GM12878 (cell line): ENCODE measurements at regions not wholly inside any gene's neighbourhood (a gene's known extent, or its start where the extent isn't known, plus 50 kb on each side); places are given as distances from the start of the nearest gene placed in this dataset.

Experiments
- ATAC-seq: fragments of 200-7000 bp; cut with Tn5 transposase; 3 replicates; pipeline ENCODE4 v1.9.1; 2020; ENCODE audit warnings: mild to moderate bottlenecking, moderate library complexity
- BruUV-seq: library from RNA; stranded (reverse); fragments of 400-500 nt; replicated peaks from 2 replicates; lab custom pipeline; 2021; lab: Mats Ljungman, UMichigan
- CTCF ChIA-PET: fragments of 300-600 bp; sonication (Branson Sonifier 250); formaldehyde crosslinking; extraction: SDS; loops from one replicate; lab custom pipeline; 2021; ENCODE audit warnings: inconsistent platforms; lab: Yijun Ruan, JAX
- POLR2A ChIA-PET: fragments of 350-600 bp; formaldehyde crosslinking; extraction: SDS; loops from one replicate; lab custom pipeline; 2021; ENCODE audit warnings: inconsistent platforms; lab: Charles Lee
- RAD21 ChIA-PET: fragments of 300-600 bp; sonication (Branson Sonifier 250); formaldehyde crosslinking; loops from one replicate; lab custom pipeline; 2023; ENCODE audit warnings: antibody characterized with exemption; ENCODE audit not compliant: unreplicated experiment; lab: Charles Lee
- SMC1A ChIA-PET: fragments of 300-600 bp; sonication (Branson Sonifier 250); formaldehyde crosslinking; loops from one replicate; lab custom pipeline; 2023; ENCODE audit not compliant: unreplicated experiment, uncharacterized antibody; lab: Charles Lee
- DNase-seq: peaks from one replicate; pipeline ENCODE4 v3.0.0-alpha.2; 2011; ENCODE audit warnings: low read depth, low spot score
- FAIRE-seq: peaks from 3 replicates; lab custom pipeline; 2011; peaks lifted over from hg19 to GRCh38; lab: Jason Lieb, UNC
- H2AFZ ChIP-seq: 2 replicates; pipeline ENCODE4 v1.6.0; 2011; ENCODE audit warnings: low read depth, low read length, control low read depth; ENCODE audit not compliant: control insufficient read depth
- H3K27ac ChIP-seq: 2 replicates; pipeline ENCODE4 v1.5.1; 2011; ENCODE audit warnings: control low read depth; ENCODE audit not compliant: control insufficient read depth, insufficient read depth
- H3K27me3 ChIP-seq, 2 experiments: replicated peaks in 1 of 2; 2 replicates each; pipeline versions ENCODE4 v1.6.0 to v1.6.1; 2011; ENCODE audit warnings: low read length in 1 of 2; ENCODE audit not compliant: control insufficient read depth in 2 of 2, insufficient read depth in 2 of 2
- H3K36me3 ChIP-seq, 2 experiments: 2 replicates each; pipeline ENCODE4 v1.5.1; 2011; ENCODE audit warnings: low read length in 1 of 2; ENCODE audit not compliant: control insufficient read depth in 2 of 2, insufficient read depth in 2 of 2
- H3K4me1 ChIP-seq: 2 replicates; pipeline ENCODE4 v1.6.1; 2011; ENCODE audit warnings: mild to moderate bottlenecking, low read length, moderate library complexity, mixed read lengths; ENCODE audit not compliant: control insufficient read depth, insufficient read depth
- H3K4me2 ChIP-seq: 2 replicates; pipeline ENCODE4 v1.6.0; 2011; ENCODE audit warnings: control low read depth; ENCODE audit not compliant: control insufficient read depth, insufficient read depth
- H3K4me3 ChIP-seq: fragments of 200-600 bp; sonication (generic); 2 replicates; pipeline ENCODE4 v1.5.1; 2016
- H3K79me2 ChIP-seq: 2 replicates; pipeline ENCODE4 v1.6.0; 2011; ENCODE audit warnings: low read length; ENCODE audit not compliant: control insufficient read depth, insufficient read depth
- H3K9ac ChIP-seq: 2 replicates; pipeline ENCODE4 v1.8.0; 2011; ENCODE audit warnings: low read length, control low read depth, mixed read lengths; ENCODE audit not compliant: control insufficient read depth, insufficient read depth
- H3K9me3 ChIP-seq: replicated peaks from 3 replicates; pipeline ENCODE4 v1.5.1; 2011; ENCODE audit warnings: mild to moderate bottlenecking, low read length; ENCODE audit not compliant: control insufficient read depth, insufficient read depth
- H4K20me1 ChIP-seq: 2 replicates; pipeline ENCODE4 v1.6.0; 2011; ENCODE audit not compliant: control insufficient read depth, insufficient read depth
- CEBPZ ChIP-seq: fragments of 150-350 bp; IDR thresholded peaks from 2 replicates; pipeline ENCODE4 v1.6.1; 2016; ENCODE audit warnings: low read depth, low read length
- IKZF2 ChIP-seq, 2 experiments: fragments of 450-650 bp; IDR thresholded peaks; 2 replicates each; pipeline ENCODE4 v1.6.1; 2017; ENCODE audit warnings: mild to moderate bottlenecking in 2 of 2, moderate library complexity in 2 of 2
- JUNB ChIP-seq: IDR thresholded peaks from 2 replicates; pipeline ENCODE4 v1.6.1; 2016; ENCODE audit warnings: antibody characterized with exemption, mild to moderate bottlenecking
- MTA2 ChIP-seq: fragments of 450-650 bp; IDR thresholded peaks from 2 replicates; pipeline ENCODE4 v1.6.1; 2016; ENCODE audit warnings: low read depth, mild to moderate bottlenecking, moderate library complexity
- MYB ChIP-seq: fragments of 150-350 bp; IDR thresholded peaks from 2 replicates; pipeline ENCODE4 v1.6.1; 2014; ENCODE audit warnings: mild to moderate bottlenecking, low read depth, low read length, borderline replicate concordance
- SIX5 ChIP-seq: IDR thresholded peaks from 2 replicates; pipeline ENCODE4 v1.6.1; 2011; ENCODE audit warnings: mild to moderate bottlenecking, low read depth, low read length, moderate library complexity; ENCODE audit not compliant: severe bottlenecking
- SMC3 ChIP-seq: IDR thresholded peaks from 2 replicates; pipeline ENCODE4 v1.6.1; 2011; ENCODE audit warnings: low read length, improper control_type of control experiment, borderline replicate concordance
- STAT1 ChIP-seq: fragments of 450-650 bp; conservative IDR thresholded peaks from 2 replicates; pipeline ENCODE4 v1.6.1; 2014; ENCODE audit warnings: antibody characterized with exemption, mild to moderate bottlenecking
- YBX1 ChIP-seq: fragments of 450-650 bp; IDR thresholded peaks from 2 replicates; pipeline ENCODE4 v1.6.1; 2016; ENCODE audit warnings: antibody characterized with exemption
- WGBS: methylation state at CpG from one replicate; pipeline ENCODE4 v1.1.6; 2016; ENCODE audit warnings: low lambda C conversion rate; ENCODE audit not compliant: insufficient replicate concordance, insufficient coverage; ENCODE audit errors: missing lambda C conversion rate; 5-methylcytosine and 5-hydroxymethylcytosine counted together
- in situ Hi-C: fragments of 300-500 bp; cut with MboI; formaldehyde crosslinking; loops from 9 replicates; pipeline ENCODE4 v1.14.3; 2018; ENCODE audit warnings: mixed read lengths
- intact Hi-C: fragments of 100-400 bp; cut with micrococcal nuclease; formaldehyde crosslinking; loops from one replicate; pipeline ENCODE4 v1.14.2; 2022; ENCODE audit not compliant: unreplicated experiment
- TF ChIP-seq, protein P1 (sequence below): fragments of 450-650 bp; IDR thresholded peaks from 2 replicates; pipeline ENCODE4 v1.6.1; 2014; ENCODE audit warnings: mild to moderate bottlenecking
- TF ChIP-seq, protein P2 (sequence below): fragments of 450-650 bp; formaldehyde crosslinking; IDR thresholded peaks from 2 replicates; pipeline ENCODE4 v1.5.0; 2022; ENCODE audit warnings: mild to moderate bottlenecking, missing genetic modification characterization
- TF ChIP-seq, protein P3 (sequence below): fragments of 450-650 bp; IDR thresholded peaks from 2 replicates; pipeline ENCODE4 v1.6.1; 2017; ENCODE audit warnings: mild to moderate bottlenecking, moderate library complexity

- ChIA-PET SMC1A (interaction anchor here (1.3 kb wide), 1 partner anchor 10 kb away, joined by 3 read pairs; no protein-coding TSS in a partner anchor), POLR2A (no interaction called here), RAD21 (no interaction called here), CTCF (no interaction called here)
- Histone ChIP-seq H3K27ac (no peak overlapping the region), H3K79me2 (no peaks in the 10 kb centered on the region), H3K9me3 (no peaks in the 10 kb centered on the region), H3K27me3 (no peaks in the 10 kb centered on the region), H3K4me3 (no peak overlapping the region), H4K20me1 (no peaks in the 10 kb centered on the region), H3K4me2 (no peak overlapping the region), H3K9ac (no peak overlapping the region), H2AFZ (no peak overlapping the region), H3K4me1 (no peaks in the 10 kb centered on the region), H3K36me3 (no peaks in the 10 kb centered on the region)
- WGBS = 86% methylated on average over 2 of the region's 2 CpGs
- ATAC-seq (no peak), DNase-seq (no peak), FAIRE-seq (no peak)
- no TSS peak for BruUV-seq
- in situ Hi-C loops = no loop called here
- TF ChIP-seq, protein P1, sequence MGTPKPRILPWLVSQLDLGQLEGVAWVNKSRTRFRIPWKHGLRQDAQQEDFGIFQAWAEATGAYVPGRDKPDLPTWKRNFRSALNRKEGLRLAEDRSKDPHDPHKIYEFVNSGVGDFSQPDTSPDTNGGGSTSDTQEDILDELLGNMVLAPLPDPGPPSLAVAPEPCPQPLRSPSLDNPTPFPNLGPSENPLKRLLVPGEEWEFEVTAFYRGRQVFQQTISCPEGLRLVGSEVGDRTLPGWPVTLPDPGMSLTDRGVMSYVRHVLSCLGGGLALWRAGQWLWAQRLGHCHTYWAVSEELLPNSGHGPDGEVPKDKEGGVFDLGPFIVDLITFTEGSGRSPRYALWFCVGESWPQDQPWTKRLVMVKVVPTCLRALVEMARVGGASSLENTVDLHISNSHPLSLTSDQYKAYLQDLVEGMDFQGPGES = no peak
- TF ChIP-seq, protein P2, sequence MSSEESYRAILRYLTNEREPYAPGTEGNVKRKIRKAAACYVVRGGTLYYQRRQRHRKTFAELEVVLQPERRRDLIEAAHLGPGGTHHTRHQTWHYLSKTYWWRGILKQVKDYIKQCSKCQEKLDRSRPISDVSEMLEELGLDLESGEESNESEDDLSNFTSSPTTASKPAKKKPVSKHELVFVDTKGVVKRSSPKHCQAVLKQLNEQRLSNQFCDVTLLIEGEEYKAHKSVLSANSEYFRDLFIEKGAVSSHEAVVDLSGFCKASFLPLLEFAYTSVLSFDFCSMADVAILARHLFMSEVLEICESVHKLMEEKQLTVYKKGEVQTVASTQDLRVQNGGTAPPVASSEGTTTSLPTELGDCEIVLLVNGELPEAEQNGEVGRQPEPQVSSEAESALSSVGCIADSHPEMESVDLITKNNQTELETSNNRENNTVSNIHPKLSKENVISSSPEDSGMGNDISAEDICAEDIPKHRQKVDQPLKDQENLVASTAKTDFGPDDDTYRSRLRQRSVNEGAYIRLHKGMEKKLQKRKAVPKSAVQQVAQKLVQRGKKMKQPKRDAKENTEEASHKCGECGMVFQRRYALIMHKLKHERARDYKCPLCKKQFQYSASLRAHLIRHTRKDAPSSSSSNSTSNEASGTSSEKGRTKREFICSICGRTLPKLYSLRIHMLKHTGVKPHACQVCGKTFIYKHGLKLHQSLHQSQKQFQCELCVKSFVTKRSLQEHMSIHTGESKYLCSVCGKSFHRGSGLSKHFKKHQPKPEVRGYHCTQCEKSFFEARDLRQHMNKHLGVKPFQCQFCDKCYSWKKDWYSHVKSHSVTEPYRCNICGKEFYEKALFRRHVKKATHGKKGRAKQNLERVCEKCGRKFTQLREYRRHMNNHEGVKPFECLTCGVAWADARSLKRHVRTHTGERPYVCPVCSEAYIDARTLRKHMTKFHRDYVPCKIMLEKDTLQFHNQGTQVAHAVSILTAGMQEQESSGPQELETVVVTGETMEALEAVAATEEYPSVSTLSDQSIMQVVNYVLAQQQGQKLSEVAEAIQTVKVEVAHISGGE (CRISPR knock-in tag) = no peak
- no peak for TF ChIP-seq SMC3
- no peak for TF ChIP-seq MTA2
- TF ChIP-seq STAT1 = no peak
- TF ChIP-seq, protein P3, sequence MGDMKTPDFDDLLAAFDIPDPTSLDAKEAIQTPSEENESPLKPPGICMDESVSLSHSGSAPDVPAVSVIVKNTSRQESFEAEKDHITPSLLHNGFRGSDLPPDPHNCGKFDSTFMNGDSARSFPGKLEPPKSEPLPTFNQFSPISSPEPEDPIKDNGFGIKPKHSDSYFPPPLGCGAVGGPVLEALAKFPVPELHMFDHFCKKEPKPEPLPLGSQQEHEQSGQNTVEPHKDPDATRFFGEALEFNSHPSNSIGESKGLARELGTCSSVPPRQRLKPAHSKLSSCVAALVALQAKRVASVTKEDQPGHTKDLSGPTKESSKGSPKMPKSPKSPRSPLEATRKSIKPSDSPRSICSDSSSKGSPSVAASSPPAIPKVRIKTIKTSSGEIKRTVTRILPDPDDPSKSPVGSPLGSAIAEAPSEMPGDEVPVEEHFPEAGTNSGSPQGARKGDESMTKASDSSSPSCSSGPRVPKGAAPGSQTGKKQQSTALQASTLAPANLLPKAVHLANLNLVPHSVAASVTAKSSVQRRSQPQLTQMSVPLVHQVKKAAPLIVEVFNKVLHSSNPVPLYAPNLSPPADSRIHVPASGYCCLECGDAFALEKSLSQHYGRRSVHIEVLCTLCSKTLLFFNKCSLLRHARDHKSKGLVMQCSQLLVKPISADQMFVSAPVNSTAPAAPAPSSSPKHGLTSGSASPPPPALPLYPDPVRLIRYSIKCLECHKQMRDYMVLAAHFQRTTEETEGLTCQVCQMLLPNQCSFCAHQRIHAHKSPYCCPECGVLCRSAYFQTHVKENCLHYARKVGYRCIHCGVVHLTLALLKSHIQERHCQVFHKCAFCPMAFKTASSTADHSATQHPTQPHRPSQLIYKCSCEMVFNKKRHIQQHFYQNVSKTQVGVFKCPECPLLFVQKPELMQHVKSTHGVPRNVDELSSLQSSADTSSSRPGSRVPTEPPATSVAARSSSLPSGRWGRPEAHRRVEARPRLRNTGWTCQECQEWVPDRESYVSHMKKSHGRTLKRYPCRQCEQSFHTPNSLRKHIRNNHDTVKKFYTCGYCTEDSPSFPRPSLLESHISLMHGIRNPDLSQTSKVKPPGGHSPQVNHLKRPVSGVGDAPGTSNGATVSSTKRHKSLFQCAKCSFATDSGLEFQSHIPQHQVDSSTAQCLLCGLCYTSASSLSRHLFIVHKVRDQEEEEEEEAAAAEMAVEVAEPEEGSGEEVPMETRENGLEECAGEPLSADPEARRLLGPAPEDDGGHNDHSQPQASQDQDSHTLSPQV = no peak
- TF ChIP-seq CEBPZ = no peak
- no peak for TF ChIP-seq JUNB
- no peak for TF ChIP-seq YBX1
- TF ChIP-seq SIX5 = no peak
- no peak for TF ChIP-seq IKZF2 (IDR thresholded peaks at IDR 0.05)
- TF ChIP-seq MYB = no peak
- intact Hi-C loops = no loop called here
Observed at GRCh38 chr11:29075726-29076125, 941.1 kb downstream of the KCNA4 start.
